Lung (tissue), 11 donors: ENCODE measurements at regions not wholly inside any gene's neighbourhood (a gene's known extent, or its start where the extent isn't known, plus 50 kb on each side); places are given as distances from the start of the nearest gene placed in this dataset.

Source experiments
- ATAC-seq: fragments of 200-7000 bp; cut with Tn5 transposase; one replicate; pipeline ENCODE4 v1.9.1; 2020; ENCODE audit warnings: moderate number of reproducible peaks; ENCODE audit not compliant: insufficient read depth, low FRiP score
- DNase-seq, 3 donors: peaks; one replicate each; pipeline ENCODE4 v3.0.0-alpha.2; 2013 to 2017
- H3K27ac ChIP-seq, 2 donors: one replicate each; pipeline ENCODE4 v1.5.1; 2013; ENCODE audit warnings: mild to moderate bottlenecking in 2 of 2, moderate library complexity in 2 of 2, control low read depth in 1 of 2, inconsistent platforms in 1 of 2, low read depth in 1 of 2, low read length in 1 of 2
- H3K27me3 ChIP-seq, 3 donors: one replicate each; pipeline ENCODE4 v1.5.1; 2013; ENCODE audit warnings: low read length in 2 of 3; ENCODE audit not compliant: control insufficient read depth in 3 of 3, insufficient read depth in 3 of 3
- H3K36me3 ChIP-seq, 4 donors: one replicate each; pipeline ENCODE4 v1.5.1; 2013; ENCODE audit warnings: low read length in 4 of 4, mild to moderate bottlenecking in 1 of 4, moderate library complexity in 1 of 4; ENCODE audit not compliant: control insufficient read depth in 4 of 4, insufficient read depth in 4 of 4
- H3K4me1 ChIP-seq, 5 donors: one replicate each; pipeline ENCODE4 v1.5.1; 2013; ENCODE audit warnings: low read length in 5 of 5, mild to moderate bottlenecking in 2 of 5, moderate library complexity in 1 of 5; ENCODE audit not compliant: control insufficient read depth in 5 of 5, insufficient read depth in 5 of 5
- H3K4me3 ChIP-seq: one replicate; pipeline ENCODE4 v1.5.1; 2013; ENCODE audit warnings: mild to moderate bottlenecking, control low read depth, moderate library complexity
- H3K9ac ChIP-seq, 2 donors: one replicate each; pipeline ENCODE4 v1.5.1; 2013; ENCODE audit warnings: low read length in 2 of 2, control low read depth in 1 of 2; ENCODE audit not compliant: insufficient read depth in 1 of 2
- H3K9me3 ChIP-seq, 4 donors: one replicate each; pipeline ENCODE4 v1.5.1; 2013; ENCODE audit warnings: low read length in 3 of 4, mild to moderate bottlenecking in 1 of 4, moderate library complexity in 1 of 4; ENCODE audit not compliant: control insufficient read depth in 4 of 4, insufficient read depth in 3 of 4
- CTCF ChIP-seq: IDR thresholded peaks from 2 replicates; pipeline ENCODE4 v1.5.1; 2012; ENCODE audit warnings: mild to moderate bottlenecking; ENCODE audit errors: control extremely low read depth, extremely low read depth
- WGBS, 2 donors: extraction: QIAGEN DNeasy Blood & Tissue Kit; methylation state at CpG; one replicate each; pipeline ENCODE4 v1.1.7; 2013; 5-methylcytosine and 5-hydroxymethylcytosine counted together
- donor health status: control.
- donor health status: control.
- donor health status: Bipolar disorder and iron deficiency.
- donor health status: healthy.
- donor health status: DM: yes; HTN: yes; CAD: no.

GRCh38 chr3:23112491-23112890, 90.6 kb upstream of the UBE2E2 start:
- Histone ChIP-seq H3K27ac (no peak overlapping the region), H3K27me3 (no peaks in the 10 kb centered on the region), H3K4me3 (no peak overlapping the region), H3K9me3 (no peaks in the 10 kb centered on the region), H3K4me1 (peaks cover 2 to 39% (median 12%) of the 10 kb centered on the region in 5 donors), H3K9ac (no peak overlapping the region), H3K36me3 (no peaks in the 10 kb centered on the region)
- no peak for ATAC-seq
- no peak for DNase-seq
- 90 to 100% methylated on average over 1 of the region's 1 CpG for WGBS, 2 donors
- TF ChIP-seq CTCF, result no peak

- no peak overlapping the region for H3K4me3 ChIP-seq
Measured at GRCh38 chr3:23113455-23114171, 89.5 kb upstream of the UBE2E2 start.

GRCh38 chr3:23114432-23114831, 88.7 kb upstream of the UBE2E2 start:
- peak; percentile 74 to 95 (median 92) for DNase-seq
- ATAC-seq, result no peak

More at GRCh38 chr3:23113455-23114171, 89.5 kb upstream of the UBE2E2 start:
- H3K27ac ChIP-seq, result no peak overlapping the region
- H3K9me3 ChIP-seq, result no peaks in the 10 kb centered on the region
- ATAC-seq, result no peak
- no peaks in the 10 kb centered on the region for H3K27me3 ChIP-seq
- DNase-seq, result peak; percentile 28 to 76 (median 70)
- peaks cover 2 to 39% (median 12%) of the 10 kb centered on the region in 5 donors for H3K4me1 ChIP-seq
- TF ChIP-seq CTCF, result no peak
- WGBS, 2 donors, result 65 to 74% methylated on average over 9 of the region's 9 CpGs
- no peak overlapping the region for H3K9ac ChIP-seq
- no peaks in the 10 kb centered on the region for H3K36me3 ChIP-seq

More at GRCh38 chr3:23114432-23114831, 88.7 kb upstream of the UBE2E2 start:
- Histone ChIP-seq H3K4me1 (peaks cover 3 to 39% (median 12%) of the 10 kb centered on the region in 5 donors), H3K9ac (no peak overlapping the region), H3K4me3 (no peak overlapping the region), H3K36me3 (no peaks in the 10 kb centered on the region), H3K27ac (no peak overlapping the region), H3K9me3 (no peaks in the 10 kb centered on the region), H3K27me3 (no peaks in the 10 kb centered on the region)
- 60 to 68% methylated on average over 2 of the region's 2 CpGs for whole genome bisulfite sequencing, 2 donors
- TF ChIP-seq CTCF, result no peak
